GM21786 (cell line): ENCODE measurements at regions not wholly inside any gene's neighbourhood (a gene's known extent, or its start where the extent isn't known, plus 50 kb on each side); places are given as distances from the start of the nearest gene placed in this dataset.

ENCODE experiments used
- ATAC-seq: cut with Tn5 transposase; IDR thresholded peaks from one replicate; pipeline ENCODE4 v1.9.1; 2021; ENCODE audit not compliant: unreplicated experiment

- ATAC-seq = no peak
These were observed 63.6 kb upstream of the IGFBP3 start for GRCh38 chr7:45984386-45985295.

- ATAC-seq = no peak
These were observed 62.7 kb upstream of the IGFBP3 start for GRCh38 chr7:45983720-45984255.

- no peak for ATAC-seq
These were observed 62.0 kb upstream of the IGFBP3 start for GRCh38 chr7:45982907-45983719.

- ATAC-seq = no peak
These were observed 61.1 kb upstream of the IGFBP3 start for GRCh38 chr7:45982132-45982531.

- no peak for ATAC-seq
These were observed 59.9 kb upstream of the IGFBP3 start for GRCh38 chr7:45980973-45981372.

- no peak for ATAC-seq
These were observed 59.3 kb upstream of the IGFBP3 start for GRCh38 chr7:45980181-45980905.

GRCh38 chr7:45979275-45980180 is 58.5 kb upstream of the IGFBP3 start:
- no peak for ATAC-seq

- no peak for ATAC-seq
These were observed 57.7 kb upstream of the IGFBP3 start for GRCh38 chr7:45978731-45979211.

- ATAC-seq = peak; percentile 63
These were observed 57.1 kb upstream of the IGFBP3 start for GRCh38 chr7:45978010-45978681.

GRCh38 chr7:45977256-45977780 is 56.2 kb upstream of the IGFBP3 start:
- no peak for ATAC-seq

GRCh38 chr7:45976485-45976856 is 55.4 kb upstream of the IGFBP3 start:
- no peak for ATAC-seq

- no peak for ATAC-seq
These were observed 54.9 kb upstream of the IGFBP3 start for GRCh38 chr7:45975847-45976484.

- no peak for ATAC-seq
These were observed 54.3 kb upstream of the IGFBP3 start for GRCh38 chr7:45975367-45975766.

- ATAC-seq = no peak
These were observed 53.7 kb upstream of the IGFBP3 start for GRCh38 chr7:45974540-45975360.

- no peak for ATAC-seq
These were observed 52.9 kb upstream of the IGFBP3 start for GRCh38 chr7:45973725-45974532.

GRCh38 chr7:45972629-45973312 is 51.7 kb upstream of the IGFBP3 start:
- ATAC-seq = no peak
